ENCODE measurements at regions not wholly inside any gene's neighbourhood (a gene's known extent, or its start where the extent isn't known, plus 50 kb on each side); places are given as distances from the start of the nearest gene placed in this dataset.

- intact Hi-C loops (cut with DNase I), result no loop called here
- Histone ChIP-seq H3K36me3 (no peaks in the 10 kb centered on the region), H3K27me3 (no peaks in the 10 kb centered on the region), H3K4me1 (no peaks in the 10 kb centered on the region), H3K4me3 (no peak overlapping the region), H3K9me3 (no peaks in the 10 kb centered on the region), H3K27ac (no peak overlapping the region)
- no peak for DNase-seq
- TF ChIP-seq CTCF (IDR thresholded peaks at IDR 0.05), result no peak
- no peak for ATAC-seq
These were observed 843.9 kb downstream of the QKI start for GRCh38 chr6:164258421-164258820.

- H3K27ac ChIP-seq, result no peak overlapping the region
- DNase-seq (no peak), ATAC-seq (no peak)
- no peak for TF ChIP-seq CTCF (IDR thresholded peaks at IDR 0.05)
- H3K9me3 ChIP-seq, result no peaks in the 10 kb centered on the region
- intact Hi-C loops (cut with DNase I), result no loop called here
- H3K4me3 ChIP-seq, result no peak overlapping the region
- no peaks in the 10 kb centered on the region for H3K27me3 ChIP-seq
- no peaks in the 10 kb centered on the region for H3K36me3 ChIP-seq
- no peaks in the 10 kb centered on the region for H3K4me1 ChIP-seq
These were observed 838.4 kb downstream of the QKI start for GRCh38 chr6:164252948-164253347.

- ATAC-seq (no peak), DNase-seq (no peak)
- Histone ChIP-seq H3K4me1 (no peaks in the 10 kb centered on the region), H3K9me3 (no peaks in the 10 kb centered on the region), H3K27ac (no peak overlapping the region), H3K36me3 (no peaks in the 10 kb centered on the region), H3K27me3 (no peaks in the 10 kb centered on the region), H3K4me3 (no peak overlapping the region)
- intact Hi-C loops (cut with DNase I), result no loop called here
- no peak for TF ChIP-seq CTCF (IDR thresholded peaks at IDR 0.05)
These were observed 837.8 kb downstream of the QKI start for GRCh38 chr6:164252291-164252690.

- Histone ChIP-seq H3K27me3 (no peaks in the 10 kb centered on the region), H3K27ac (no peak overlapping the region), H3K9me3 (no peaks in the 10 kb centered on the region), H3K4me3 (no peak overlapping the region), H3K36me3 (no peaks in the 10 kb centered on the region), H3K4me1 (no peaks in the 10 kb centered on the region)
- DNase-seq (no peak), ATAC-seq (no peak)
- intact Hi-C loops (cut with DNase I), result no loop called here
- no peak for TF ChIP-seq CTCF (IDR thresholded peaks at IDR 0.05)
These were observed 832.6 kb downstream of the QKI start for GRCh38 chr6:164247106-164247505.

- no peak for DNase-seq
- Histone ChIP-seq H3K9me3 (no peaks in the 10 kb centered on the region), H3K4me1 (no peaks in the 10 kb centered on the region), H3K4me3 (no peak overlapping the region), H3K36me3 (no peaks in the 10 kb centered on the region), H3K27ac (no peak overlapping the region), H3K27me3 (no peaks in the 10 kb centered on the region)
- no peak for ATAC-seq
- TF ChIP-seq CTCF (IDR thresholded peaks at IDR 0.05), result no peak
- intact Hi-C loops (cut with DNase I), result no loop called here
These were observed 831.6 kb downstream of the QKI start for GRCh38 chr6:164246082-164246481.

- Histone ChIP-seq H3K9me3 (no peaks in the 10 kb centered on the region), H3K27me3 (no peaks in the 10 kb centered on the region), H3K4me1 (no peaks in the 10 kb centered on the region), H3K4me3 (no peak overlapping the region), H3K27ac (no peak overlapping the region), H3K36me3 (no peaks in the 10 kb centered on the region)
- ATAC-seq (no peak), DNase-seq (no peak)
- intact Hi-C loops (cut with DNase I), result no loop called here
- TF ChIP-seq CTCF (IDR thresholded peaks at IDR 0.05), result no peak
These were observed 829.4 kb downstream of the QKI start for GRCh38 chr6:164243949-164244348.
